T-cell (primary cell): ENCODE measurements at regions not wholly inside any gene's neighbourhood (a gene's known extent, or its start where the extent isn't known, plus 50 kb on each side); places are given as distances from the start of the nearest gene placed in this dataset.

Source experiments
- ATAC-seq, 4 experiments: fragments of 200-7000 bp in 3 of 4; fragments of 150-1000 bp in 1 of 4; cut with Tn5 transposase; replicated peaks in 1 of 4; 1 replicate in 3 of 4; 2 replicates in 1 of 4; pipeline ENCODE4 v1.10.0; 2021; ENCODE audit warnings: moderate library complexity in 3 of 4, mild to moderate bottlenecking in 2 of 4, moderate number of reproducible peaks in 1 of 4
- CTCF ChIA-PET, 2 donors: fragments of 300-600 bp; sonication (Branson Sonifier 250); formaldehyde crosslinking; loops; one replicate each; lab custom pipeline; 2022; ENCODE audit warnings: antibody characterized with exemption in 2 of 2; lab: Charles Lee
- POLR2A ChIA-PET, 2 donors: fragments of 300-600 bp; sonication (Branson Sonifier 250); formaldehyde crosslinking; loops; one replicate each; lab custom pipeline; 2022; ENCODE audit warnings: antibody characterized with exemption in 2 of 2; lab: Charles Lee
- DNase-seq, 35 experiments: peaks; one replicate each; pipeline versions ENCODE4 v3.0.0 to v3.0.0-alpha.2; 2013 to 2023
- H3K27ac ChIP-seq: one replicate; pipeline ENCODE4 v1.5.1; 2013; ENCODE audit warnings: low read length
- H3K27me3 ChIP-seq, 2 experiments: replicated peaks in 1 of 2; 1 replicate in 1 of 2; 2 replicates in 1 of 2; pipeline versions ENCODE4 v1.6.1 to v1.7.0; 2013; ENCODE audit warnings: low read length in 1 of 2, mixed read lengths in 1 of 2; ENCODE audit not compliant: control insufficient read depth in 2 of 2, insufficient read depth in 2 of 2; ENCODE audit errors: extremely low read depth in 1 of 2
- H3K36me3 ChIP-seq, 2 donors: 1 replicate in 1 of 2; 2 replicates in 1 of 2; pipeline versions ENCODE4 v1.6.1 to v1.7.0; 2013; ENCODE audit warnings: low read length in 1 of 2; ENCODE audit not compliant: control insufficient read depth in 2 of 2, insufficient read depth in 1 of 2; ENCODE audit errors: extremely low read depth in 1 of 2
- H3K4me1 ChIP-seq, 2 experiments: 1 replicate in 1 of 2; 2 replicates in 1 of 2; pipeline versions ENCODE4 v1.6.1 to v1.7.0; 2013; ENCODE audit warnings: low read length in 2 of 2, mixed read lengths in 1 of 2; ENCODE audit not compliant: insufficient read depth in 2 of 2, control insufficient read depth in 1 of 2; ENCODE audit errors: extremely low read depth in 1 of 2
- H3K4me3 ChIP-seq, 2 donors: 1 replicate in 1 of 2; 2 replicates in 1 of 2; pipeline versions ENCODE4 v1.5.1 to v1.7.0; 2013; ENCODE audit warnings: mild to moderate bottlenecking in 2 of 2, low read length in 1 of 2, moderate library complexity in 1 of 2; ENCODE audit not compliant: control insufficient read depth in 1 of 2; ENCODE audit errors: extremely low read depth in 1 of 2
- H3K9me3 ChIP-seq: 2 replicates; pipeline ENCODE4 v1.7.0; 2013
- H3K27ac Mint-ChIP-seq, 2 donors: one replicate each; pipeline ENCODE4 v1.8.0; 2020 to 2021; ENCODE audit warnings: mild to moderate bottlenecking in 2 of 2, mixed read lengths in 2 of 2
- H3K27me3 Mint-ChIP-seq, 2 donors: one replicate each; pipeline ENCODE4 v1.8.0; 2021 to 2022; ENCODE audit warnings: mixed read lengths in 2 of 2
- H3K36me3 Mint-ChIP-seq: one replicate; pipeline ENCODE4 v1.8.0; 2021; ENCODE audit warnings: mixed read lengths
- H3K4me1 Mint-ChIP-seq, 3 donors: one replicate each; pipeline ENCODE4 v1.8.0; 2020 to 2022; ENCODE audit warnings: mixed read lengths in 3 of 3, mild to moderate bottlenecking in 1 of 3
- H3K4me3 Mint-ChIP-seq, 3 donors: one replicate each; pipeline ENCODE4 v1.8.0; 2020 to 2022; ENCODE audit warnings: mild to moderate bottlenecking in 3 of 3, mixed read lengths in 3 of 3, moderate library complexity in 3 of 3
- H3K9me3 Mint-ChIP-seq, 3 donors: one replicate each; pipeline ENCODE4 v1.8.0; 2020 to 2022; ENCODE audit warnings: mixed read lengths in 3 of 3
- WGBS: methylation state at CpG from one replicate; pipeline ENCODE4 v1.1.5; 2013; ENCODE audit warnings: missing lambda C conversion rate; ENCODE audit not compliant: insufficient coverage; 5-methylcytosine and 5-hydroxymethylcytosine counted together

GRCh38 chr14:53884601-53885000 lies 72.0 kb downstream of the BMP4 start:
- DNase-seq (no peak), ATAC-seq (no peak)
- no peak overlapping the region for H3K4me3 ChIP-seq
- peaks cover 0 to 14% of the 10 kb centered on the region in 2 donors for H3K27me3 Mint-ChIP-seq
- WGBS = 80% methylated on average over 1 of the region's 1 CpG
- no peak overlapping the region for H3K27ac Mint-ChIP-seq
- no peaks in the 10 kb centered on the region for H3K36me3 Mint-ChIP-seq
- CTCF ChIA-PET = interaction anchor here (0.7 kb wide), 2 partner anchors 10 to 148 kb away, joined by 3 to 4 read pairs; no protein-coding TSS in a partner anchor
- no peak overlapping the region for H3K27ac ChIP-seq
- H3K4me3 Mint-ChIP-seq = no peak overlapping the region
- no peaks in the 10 kb centered on the region for H3K9me3 ChIP-seq
- POLR2A ChIA-PET = no interaction called here
- H3K9me3 Mint-ChIP-seq = peaks cover 0 to 4% (median 2%) of the 10 kb centered on the region in 3 donors
- H3K36me3 ChIP-seq = no peaks in the 10 kb centered on the region
- H3K4me1 ChIP-seq = no peaks in the 10 kb centered on the region
- no peaks in the 10 kb centered on the region for H3K27me3 ChIP-seq
- no peaks in the 10 kb centered on the region for H3K4me1 Mint-ChIP-seq

DNA sequence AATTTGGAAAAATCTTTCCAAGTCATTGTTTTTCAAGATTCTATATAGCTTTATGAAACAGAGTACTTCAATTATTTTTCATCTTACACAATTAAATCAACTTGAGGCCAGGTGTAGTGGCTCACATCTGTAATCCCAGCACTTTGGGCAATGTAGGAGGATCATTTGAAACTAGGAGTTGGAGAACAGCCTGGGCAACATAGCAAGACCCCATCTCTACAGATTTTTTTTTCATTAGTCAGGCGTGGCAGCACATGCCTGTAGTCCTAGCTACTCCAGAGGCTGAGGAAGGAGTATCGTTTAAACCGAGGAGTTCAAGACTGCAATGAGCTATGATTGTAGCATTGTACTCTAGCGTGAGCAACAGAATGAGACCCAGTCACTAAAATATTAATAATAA lies 72.9 kb downstream of the BMP4 start:
- CTCF ChIA-PET = no interaction called here
- no peaks in the 10 kb centered on the region for H3K36me3 Mint-ChIP-seq
- no peaks in the 10 kb centered on the region for H3K4me1 Mint-ChIP-seq

GRCh38 chr14:53882684-53883083 lies 73.9 kb downstream of the BMP4 start:
- DNase-seq (no peak), ATAC-seq (no peak)
- Histone ChIP-seq H3K4me3 (no peak overlapping the region), H3K9me3 (no peaks in the 10 kb centered on the region), H3K36me3 (no peaks in the 10 kb centered on the region), H3K27ac (no peak overlapping the region), H3K27me3 (no peaks in the 10 kb centered on the region), H3K4me1 (no peaks in the 10 kb centered on the region)
- ChIA-PET CTCF (no interaction called here), POLR2A (no interaction called here)
- no peak overlapping the region for H3K4me3 Mint-ChIP-seq
- no peaks in the 10 kb centered on the region for H3K36me3 Mint-ChIP-seq
- no peak overlapping the region for H3K27ac Mint-ChIP-seq
- WGBS = no CpG with 5 or more reads among the region's 4 CpGs
- peaks cover 0 to 8% of the 10 kb centered on the region in 2 donors for H3K27me3 Mint-ChIP-seq
- H3K9me3 Mint-ChIP-seq = peaks cover 0 to 4% (median 0%) of the 10 kb centered on the region in 3 donors
- H3K4me1 Mint-ChIP-seq = no peaks in the 10 kb centered on the region

More for the DNA sequence above, 72.9 kb downstream of the BMP4 start:
- Histone ChIP-seq H3K27me3 (no peaks in the 10 kb centered on the region), H3K9me3 (no peaks in the 10 kb centered on the region), H3K4me3 (no peak overlapping the region), H3K4me1 (no peaks in the 10 kb centered on the region), H3K36me3 (no peaks in the 10 kb centered on the region), H3K27ac (no peak overlapping the region)
- peaks cover 0 to 9% of the 10 kb centered on the region in 2 donors for H3K27me3 Mint-ChIP-seq
- POLR2A ChIA-PET = no interaction called here
- H3K27ac Mint-ChIP-seq = no peak overlapping the region
- no peak overlapping the region for H3K4me3 Mint-ChIP-seq
- peaks cover 0 to 4% (median 0%) of the 10 kb centered on the region in 3 donors for H3K9me3 Mint-ChIP-seq
- DNase-seq = no peak
- ATAC-seq = no peak
- no CpG with 5 or more reads among the region's 4 CpGs for WGBS

GRCh38 chr14:53881921-53882320 lies 74.7 kb downstream of the BMP4 start:
- WGBS = no CpG with 5 or more reads among the region's 5 CpGs
- Histone ChIP-seq H3K4me1 (no peaks in the 10 kb centered on the region), H3K27me3 (no peaks in the 10 kb centered on the region), H3K36me3 (no peaks in the 10 kb centered on the region), H3K27ac (no peak overlapping the region), H3K9me3 (no peaks in the 10 kb centered on the region), H3K4me3 (no peak overlapping the region)
- Mint-ChIP-seq H3K4me3 (no peak overlapping the region), H3K4me1 (no peaks in the 10 kb centered on the region), H3K27ac (no peak overlapping the region), H3K36me3 (no peaks in the 10 kb centered on the region), H3K9me3 (peaks cover 0 to 4% (median 0%) of the 10 kb centered on the region in 3 donors), H3K27me3 (peaks cover 0 to 8% of the 10 kb centered on the region in 2 donors)
- DNase-seq (no peak), ATAC-seq (no peak)
- ChIA-PET POLR2A (no interaction called here), CTCF (no interaction called here)

DNA sequence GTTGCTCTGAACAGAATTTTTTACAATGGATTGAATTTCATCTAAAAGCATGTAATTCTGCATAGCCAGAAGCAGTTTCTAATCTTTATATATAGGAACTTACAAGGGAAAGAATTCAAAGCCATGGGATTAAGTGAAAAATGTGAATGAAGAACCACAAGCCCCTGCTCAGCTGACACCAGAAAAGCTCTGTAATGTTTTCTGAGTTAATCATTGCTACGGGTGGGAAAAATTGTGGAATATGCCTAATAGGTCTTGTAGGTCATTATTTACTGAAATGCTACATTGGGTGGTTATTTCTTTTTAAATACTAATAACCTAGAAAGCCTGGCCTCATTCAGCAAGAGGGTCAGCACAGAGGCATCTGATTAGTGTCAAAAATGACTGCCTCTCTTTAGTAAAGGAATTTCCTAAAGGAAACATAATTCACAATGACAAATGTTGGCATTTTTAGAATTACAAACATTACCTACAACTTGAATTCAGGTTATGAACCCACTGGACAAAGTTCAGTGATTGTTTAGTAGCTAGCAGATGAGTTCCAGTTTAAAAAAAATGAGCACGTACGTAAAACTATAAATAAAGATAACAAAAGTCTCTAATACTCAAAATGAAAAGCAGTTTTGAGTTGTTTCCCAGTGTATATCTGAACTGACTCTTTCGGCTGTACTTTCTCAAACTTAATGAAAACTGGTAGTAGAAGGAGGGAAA lies 75.3 kb downstream of the BMP4 start:
- peaks cover 2 to 13% of the 10 kb centered on the region in 2 donors for H3K27me3 Mint-ChIP-seq
- no peaks in the 10 kb centered on the region for H3K36me3 Mint-ChIP-seq
- DNase-seq (no peak), ATAC-seq (no peak)
- no CpG with 5 or more reads among the region's 4 CpGs for WGBS
- POLR2A ChIA-PET = no interaction called here
- H3K27me3 ChIP-seq = no peaks in the 10 kb centered on the region
- no peaks in the 10 kb centered on the region for H3K4me1 Mint-ChIP-seq
- no peaks in the 10 kb centered on the region for H3K4me1 ChIP-seq
- H3K4me3 Mint-ChIP-seq = no peak overlapping the region
- H3K4me3 ChIP-seq = no peak overlapping the region
- no peaks in the 10 kb centered on the region for H3K9me3 ChIP-seq
- no peak overlapping the region for H3K27ac ChIP-seq
- peaks cover 0 to 5% (median 2%) of the 10 kb centered on the region in 3 donors for H3K9me3 Mint-ChIP-seq
- CTCF ChIA-PET = interaction anchor here in 1 of 2 donors (0.6 kb wide), 1 partner anchor 62 kb away, joined by 3 read pairs; no protein-coding TSS in a partner anchor
- H3K27ac Mint-ChIP-seq = no peak overlapping the region
- H3K36me3 ChIP-seq = no peaks in the 10 kb centered on the region

- Histone ChIP-seq H3K4me3 (no peak overlapping the region), H3K27ac (no peak overlapping the region), H3K36me3 (no peaks in the 10 kb centered on the region), H3K27me3 (no peaks in the 10 kb centered on the region), H3K9me3 (no peaks in the 10 kb centered on the region), H3K4me1 (no peaks in the 10 kb centered on the region)
- Mint-ChIP-seq H3K4me1 (no peaks in the 10 kb centered on the region), H3K27me3 (peaks cover 2 to 12% of the 10 kb centered on the region in 2 donors), H3K36me3 (no peaks in the 10 kb centered on the region), H3K9me3 (peaks cover 0 to 5% (median 5%) of the 10 kb centered on the region in 3 donors), H3K4me3 (no peak overlapping the region), H3K27ac (no peak overlapping the region)
- ChIA-PET POLR2A (no interaction called here), CTCF (no interaction called here)
- DNase-seq (no peak), ATAC-seq (no peak)
- WGBS = no CpG with 5 or more reads among the region's 1 CpG
These were observed 75.9 kb downstream of the BMP4 start for GRCh38 chr14:53880761-53881160.
